ENCODE measurements at regions not wholly inside any gene's neighbourhood (a gene's known extent, or its start where the extent isn't known, plus 50 kb on each side); places are given as distances from the start of the nearest gene placed in this dataset.
A peak's percentile ranks its signal among the peaks of the same experiment; 100 is the strongest.

DNA sequence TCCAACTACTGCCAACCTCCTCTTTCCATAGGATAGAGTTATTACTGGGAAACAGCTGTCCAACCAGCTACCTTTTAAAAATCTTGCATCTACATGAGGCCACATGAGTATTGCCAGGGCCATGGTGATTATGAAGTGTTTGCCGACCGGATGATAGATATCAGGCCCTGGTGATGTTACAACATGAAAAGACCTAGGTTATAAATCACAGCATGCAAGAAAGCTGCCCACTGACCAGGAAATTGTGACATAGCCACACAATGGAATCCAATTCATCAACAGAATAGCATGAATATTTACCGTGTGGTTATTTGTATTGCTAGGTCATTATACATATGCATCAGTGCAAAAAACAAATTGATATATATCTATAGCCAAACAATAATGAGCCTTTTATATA, 517.0 kb downstream of the INHBA start:
- no peak for DNase-seq (ENCODE audit: low read depth)

DNA sequence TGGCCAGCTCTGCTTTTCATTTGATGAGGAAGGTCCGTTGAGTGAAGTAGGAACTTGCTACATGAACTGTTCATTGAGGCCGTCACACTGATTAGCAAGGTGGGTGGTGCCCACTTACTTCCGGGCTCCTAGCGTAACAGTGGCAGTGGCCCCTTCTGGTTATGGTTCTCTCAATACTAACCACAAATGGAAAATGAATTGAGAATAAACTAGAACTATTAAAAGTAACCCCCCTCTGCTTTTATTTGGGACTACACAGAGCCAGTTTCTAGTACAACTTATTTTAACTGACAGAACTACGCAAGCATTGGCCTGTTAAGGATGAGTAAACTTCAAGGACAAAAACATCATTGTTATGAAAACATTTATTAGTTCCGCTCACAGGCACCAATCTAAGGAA, 519.1 kb downstream of the INHBA start:
- DNase-seq (ENCODE audit: low read depth), result no peak

DNA sequence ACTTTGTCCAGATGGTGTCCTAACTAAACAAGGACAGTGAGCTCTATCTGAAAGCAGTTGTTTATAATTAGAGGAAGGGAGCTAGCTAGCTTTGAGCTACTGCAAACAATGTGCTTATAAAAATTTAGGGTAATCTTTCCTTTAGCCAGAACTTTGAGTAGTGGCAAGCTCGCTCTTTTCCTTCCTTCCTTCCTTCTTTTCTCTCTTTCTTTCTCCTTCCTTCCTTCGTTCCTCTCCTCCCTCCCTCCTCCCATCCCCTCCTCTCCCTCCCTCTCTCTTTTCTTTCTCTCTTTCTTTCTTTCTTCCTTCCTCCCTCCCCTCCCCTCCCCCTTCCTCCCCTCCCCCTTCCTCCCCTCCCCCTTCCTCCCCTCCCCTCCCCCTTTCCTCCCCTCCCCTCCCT, 520.1 kb downstream of the INHBA start:
- DNase-seq (ENCODE audit: low read depth), result no peak

DNA sequence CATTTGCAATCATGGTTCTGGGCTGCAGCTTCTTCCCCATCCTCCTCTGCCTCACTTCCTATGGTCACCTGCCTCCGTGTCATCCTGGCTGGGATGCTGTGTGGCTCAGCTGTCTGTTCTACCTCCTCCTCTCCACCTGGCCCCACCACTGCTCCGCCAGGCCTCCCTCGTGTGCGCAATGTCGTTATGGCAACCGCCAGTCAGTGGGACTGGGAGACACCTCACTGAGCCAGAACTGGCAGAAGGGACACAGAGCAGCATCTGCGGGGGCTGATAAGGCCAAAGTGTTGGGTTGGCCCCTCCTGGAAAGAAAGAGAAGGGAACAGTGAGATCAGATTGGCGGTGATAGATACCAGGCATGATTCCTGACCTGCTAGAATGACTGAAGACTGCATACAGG, 527.5 kb downstream of the INHBA start:
- no peak for DNase-seq (ENCODE audit: low read depth)

DNA sequence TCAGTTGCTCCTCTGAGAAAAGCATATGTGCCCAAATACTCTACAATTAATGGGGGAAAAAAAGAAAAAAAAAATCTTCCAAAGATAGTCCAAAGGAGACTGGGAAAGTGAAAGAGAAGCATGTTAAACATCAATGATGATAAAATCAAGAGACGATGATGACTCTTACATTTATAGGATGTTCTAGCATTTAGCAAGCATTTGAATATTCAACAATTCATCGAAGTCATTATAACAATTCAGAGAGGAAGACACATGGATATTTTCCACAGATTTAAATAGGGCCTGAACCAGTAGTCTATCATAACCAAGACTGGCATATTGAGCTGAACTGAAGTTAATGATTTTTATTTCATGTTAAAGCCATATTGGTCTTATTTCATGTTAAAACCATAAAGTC, 528.4 kb downstream of the INHBA start:
- no peak for DNase-seq (ENCODE audit: low read depth)

DNA sequence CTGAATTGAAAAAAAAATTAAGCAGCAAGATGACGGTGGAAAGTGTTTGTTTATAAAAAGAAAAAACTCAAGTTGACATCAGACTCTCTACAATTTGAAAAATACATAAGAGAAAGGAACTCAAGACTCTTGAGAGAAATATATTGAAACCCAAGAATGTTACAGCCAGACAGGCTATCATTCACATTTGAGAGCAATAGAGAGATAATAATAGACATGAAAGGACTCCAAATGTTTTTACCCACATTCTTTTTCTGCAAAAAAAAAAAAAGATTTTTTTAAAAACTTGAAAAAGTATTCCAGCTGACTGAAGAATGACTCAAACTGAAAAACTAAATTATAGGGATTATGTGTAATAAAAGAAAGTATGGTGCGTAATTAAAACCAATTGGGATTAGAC, 532.4 kb downstream of the INHBA start:
- DNase-seq (ENCODE audit: low read depth), result peak; percentile 47

- no peak for DNase-seq (ENCODE audit: low read depth)
Observed at GRCh38 chr7:41169317-41169716, 533.6 kb downstream of the INHBA start.

GRCh38 chr7:41167836-41168235, 535.1 kb downstream of the INHBA start:
- peak; percentile 71 for DNase-seq (ENCODE audit: low read depth)

DNA sequence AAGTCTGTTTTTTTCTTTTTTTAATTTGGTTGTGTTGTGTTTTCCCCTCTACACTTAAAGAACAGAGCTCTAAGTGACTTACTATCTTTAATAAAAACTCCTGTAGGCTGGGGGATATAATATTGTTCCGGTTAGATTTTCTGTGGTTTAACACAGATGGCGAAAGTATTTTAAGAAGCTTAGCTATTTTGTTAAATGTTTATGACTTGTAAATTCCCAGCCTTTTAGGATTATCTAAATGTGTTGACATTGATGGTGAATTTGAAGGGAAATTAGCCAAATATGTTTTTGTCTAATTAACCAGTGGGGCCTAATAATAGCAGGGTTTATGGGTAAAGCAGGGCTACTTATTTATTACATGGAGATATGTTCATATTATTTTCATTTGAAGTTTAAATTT, 538.5 kb downstream of the INHBA start:
- peak; percentile 79 for DNase-seq (ENCODE audit: low read depth)

DNA sequence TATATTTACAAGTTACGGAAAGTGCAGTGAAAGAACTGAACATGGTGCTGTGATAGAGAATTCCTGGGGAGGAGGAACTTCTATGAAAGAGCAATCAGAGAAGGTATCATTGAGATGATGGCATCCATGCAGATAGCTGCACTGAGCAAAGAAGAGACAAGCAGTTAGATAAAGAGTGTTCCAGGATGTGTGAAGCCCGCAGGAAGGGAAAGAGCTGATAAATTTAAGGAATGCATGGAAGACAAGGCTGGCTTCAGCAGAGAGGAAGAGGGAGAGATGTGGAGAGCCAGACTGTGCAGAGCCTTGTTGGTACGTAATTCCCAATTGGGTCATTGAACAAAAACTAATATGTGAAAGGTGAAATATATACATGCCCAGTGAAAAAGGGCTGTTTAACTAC, 538.9 kb downstream of the INHBA start:
- peak; percentile 31 for DNase-seq (ENCODE audit: low read depth)

- peak; percentile 69 for DNase-seq (ENCODE audit: low read depth)
Observed at GRCh38 chr7:41162612-41163011, 540.3 kb downstream of the INHBA start.

- DNase-seq (ENCODE audit: low read depth), result peak; percentile 17
Observed at GRCh38 chr7:41161041-41161587, 541.8 kb downstream of the INHBA start.

DNA sequence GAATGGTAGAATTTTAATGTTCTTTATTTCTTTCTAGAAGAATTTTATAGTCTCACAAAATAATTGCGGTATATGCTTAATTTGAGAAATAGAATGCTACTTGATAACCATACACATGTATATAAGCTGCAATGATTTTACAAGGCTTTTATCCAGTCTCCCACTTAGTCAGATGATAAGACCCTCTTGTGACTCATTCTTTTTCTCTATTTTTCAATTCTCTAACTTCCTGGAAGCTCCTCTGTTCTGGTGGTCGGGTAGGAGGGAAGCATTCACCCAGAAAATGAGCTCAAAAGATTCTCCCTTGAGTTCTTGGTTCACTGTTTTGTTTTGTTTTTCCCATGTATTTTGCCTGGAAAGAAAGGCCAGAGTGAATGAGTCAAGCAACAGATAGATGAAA, 546.6 kb downstream of the INHBA start:
- peak; percentile 52 for DNase-seq (ENCODE audit: low read depth)

DNA sequence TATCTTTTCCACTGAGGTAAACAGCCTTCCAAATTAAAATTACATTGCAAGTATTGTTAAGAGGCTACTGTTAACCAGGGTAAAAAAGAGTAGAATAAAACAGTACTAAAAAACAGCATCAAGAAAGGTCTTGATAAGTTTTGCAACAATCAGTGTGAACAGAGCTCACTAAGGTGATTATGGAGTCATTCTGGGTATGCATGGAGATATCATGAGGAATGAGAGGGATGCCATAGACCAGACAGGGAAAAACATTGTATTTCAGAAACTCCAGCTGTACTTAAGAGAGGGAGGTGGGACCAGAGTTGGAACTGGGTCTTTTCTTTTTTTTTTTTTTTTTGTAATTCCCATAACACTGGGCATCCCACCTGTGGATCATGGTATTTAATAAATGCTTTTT, 549.6 kb downstream of the INHBA start:
- DNase-seq (ENCODE audit: low read depth), result no peak

- DNase-seq (ENCODE audit: low read depth), result no peak
Observed at GRCh38 chr7:41152179-41152678, 550.7 kb downstream of the INHBA start.

DNA sequence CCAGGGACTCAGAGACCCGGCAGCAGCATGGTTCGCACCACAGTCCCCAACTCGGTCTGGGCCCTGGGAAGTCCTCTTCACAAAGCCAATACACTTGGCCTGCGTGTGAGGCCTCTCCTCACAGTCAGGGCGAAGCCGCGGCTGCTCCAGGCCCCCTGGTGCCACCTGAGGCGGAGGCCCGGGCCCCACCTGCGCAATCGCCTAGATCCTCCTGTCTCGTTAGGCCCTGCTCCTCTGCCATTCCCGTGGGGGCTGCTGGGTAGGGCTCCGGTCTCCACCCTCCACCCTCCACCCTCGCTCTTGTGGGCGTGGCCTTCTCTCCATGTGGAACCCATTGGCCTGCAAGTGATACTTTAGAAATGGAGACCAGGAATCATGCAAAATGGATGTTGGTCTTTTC, 553.3 kb downstream of the INHBA start:
- DNase-seq (ENCODE audit: low read depth), result no peak

GRCh38 chr7:41148521-41148951, 554.4 kb downstream of the INHBA start:
- DNase-seq (ENCODE audit: low read depth), result peak; percentile 94

- DNase-seq (ENCODE audit: low read depth), result peak; percentile 46
Observed at GRCh38 chr7:41147606-41148485, 555.0 kb downstream of the INHBA start.

- no peak for DNase-seq (ENCODE audit: low read depth)
Observed at GRCh38 chr7:41146429-41146828, 556.5 kb downstream of the INHBA start.

DNA sequence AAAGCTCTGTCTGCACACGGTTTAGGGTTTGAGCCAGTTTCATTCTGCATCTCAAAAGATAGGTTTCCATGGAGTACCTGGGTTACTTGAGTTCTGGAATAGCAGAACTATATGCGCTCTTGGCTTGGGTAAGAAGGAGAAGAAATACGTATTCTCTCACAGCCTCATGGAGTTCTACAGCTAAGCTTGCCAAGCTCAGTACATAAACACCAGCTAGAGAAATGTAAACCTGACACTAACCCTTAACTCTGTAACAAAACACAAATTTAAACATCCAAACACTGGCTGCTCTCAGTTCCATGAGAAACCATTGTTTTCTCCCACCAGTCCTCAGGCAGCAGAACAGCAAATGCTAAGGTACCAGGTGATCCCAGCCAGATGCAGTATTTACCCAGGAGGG, 557.2 kb downstream of the INHBA start:
- DNase-seq (ENCODE audit: low read depth), result no peak

- peak; percentile 83 for DNase-seq (ENCODE audit: low read depth)
Observed at GRCh38 chr7:41142904-41143473, 559.9 kb downstream of the INHBA start.

DNA sequence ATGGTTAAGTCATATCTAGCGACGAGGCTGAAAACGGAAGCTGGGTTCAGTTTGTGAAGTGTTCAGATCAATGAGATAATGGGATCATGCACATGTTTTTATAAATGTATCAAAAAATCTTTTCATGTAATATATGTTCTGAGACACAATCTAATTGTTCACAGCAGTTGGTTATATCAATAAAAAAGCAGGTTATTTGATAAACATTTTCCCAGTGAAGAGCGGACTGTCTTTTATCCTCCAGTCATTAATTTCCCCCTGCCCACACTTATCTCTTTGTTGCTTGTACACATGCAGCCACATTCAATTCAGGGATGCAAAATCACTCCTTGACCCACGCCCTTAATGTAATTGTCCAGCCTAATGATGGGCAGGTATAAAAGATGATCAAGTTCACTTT, 563.1 kb downstream of the INHBA start:
- DNase-seq (ENCODE audit: low read depth), result no peak

DNA sequence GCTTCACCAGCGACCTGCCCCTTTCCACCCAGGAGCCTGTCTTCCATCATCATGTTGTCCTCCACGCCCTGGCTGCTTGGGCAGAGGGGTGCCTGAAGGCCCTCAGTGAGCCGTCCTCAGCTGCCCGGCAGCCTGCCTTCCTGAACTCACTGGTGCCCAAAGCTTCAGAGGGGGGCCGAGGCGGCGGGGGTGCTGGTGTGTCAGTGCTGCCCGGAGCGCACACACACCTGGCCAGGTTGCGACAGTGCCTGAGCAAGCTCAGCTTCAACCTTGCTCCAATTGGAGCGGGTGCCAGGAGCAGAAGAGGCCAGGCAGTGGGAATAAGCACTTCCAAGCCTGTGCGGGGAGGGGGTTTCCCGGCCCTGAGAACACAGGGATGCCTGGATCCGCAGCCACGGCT, 566.3 kb downstream of the INHBA start:
- no peak for DNase-seq (ENCODE audit: low read depth)
